Panc1 (cell line): ENCODE measurements at regions not wholly inside any gene's neighbourhood (a gene's known extent, or its start where the extent isn't known, plus 50 kb on each side); places are given as distances from the start of the nearest gene placed in this dataset.

Experiments
- CTCF ChIP-seq: fragments of 450-650 bp; IDR thresholded peaks from 2 replicates; pipeline ENCODE4 v1.5.1; 2017; ENCODE audit warnings: mild to moderate bottlenecking
- POLR2AphosphoS5 ChIP-seq: IDR thresholded peaks from 2 replicates; pipeline ENCODE4 v1.6.1; 2012; ENCODE audit warnings: mild to moderate bottlenecking, low read depth, low read length, moderate library complexity
- SIN3A ChIP-seq: IDR thresholded peaks from 2 replicates; pipeline ENCODE4 v1.6.1; 2012; ENCODE audit warnings: low read depth, mild to moderate bottlenecking, low read length, moderate library complexity, borderline replicate concordance; ENCODE audit not compliant: insufficient read depth
- TCF7L2 ChIP-seq: IDR thresholded peaks from 2 replicates; pipeline ENCODE4 v1.6.1; 2011; ENCODE audit warnings: mild to moderate bottlenecking, low read depth, low read length, inconsistent platforms

DNA sequence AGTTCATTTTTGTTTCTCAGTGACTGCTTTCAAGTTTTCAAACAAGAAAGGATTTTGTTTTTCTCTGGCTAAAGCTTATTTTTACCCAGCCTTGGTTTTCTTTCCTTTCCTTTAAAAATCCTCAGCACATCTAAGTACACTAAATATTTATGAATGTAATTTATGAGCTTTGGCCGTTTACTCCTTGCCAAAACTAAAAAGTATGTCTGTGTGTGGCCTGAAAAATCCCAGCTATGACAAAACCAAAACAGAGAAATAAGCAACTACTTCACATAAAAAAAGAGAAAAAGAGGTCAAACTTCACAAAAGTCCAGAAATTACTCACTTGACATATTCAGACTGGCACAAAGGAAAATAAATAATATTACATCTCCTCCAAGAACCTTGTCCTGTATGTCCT is 365.1 kb upstream of the NFE2L3 start:
- no peak for TF ChIP-seq CTCF
- TF ChIP-seq POLR2AphosphoS5 = no peak
- TF ChIP-seq TCF7L2 = no peak
- no peak for TF ChIP-seq SIN3A
